SK-N-SH treated with all-trans-retinoic acid at 6 μM for 48 hours (cell line): ENCODE measurements at regions not wholly inside any gene's neighbourhood (a gene's known extent, or its start where the extent isn't known, plus 50 kb on each side); places are given as distances from the start of the nearest gene placed in this dataset.

ENCODE experiments used
- ATAC-seq: fragments of 200-7000 bp; cut with Tn5 transposase; 3 replicates; pipeline ENCODE4 v1.9.1; 2020; ENCODE audit warnings: mild to moderate bottlenecking, moderate library complexity
- ARNTL ChIP-seq: fragments of 450-650 bp; formaldehyde crosslinking; IDR thresholded peaks from 2 replicates; pipeline ENCODE4 v1.5.0; 2020; ENCODE audit warnings: low read depth, mild to moderate bottlenecking, moderate library complexity, borderline replicate concordance
- BACH2 ChIP-seq: fragments of 250-450 bp; sonication (Bioruptor Pico); IDR thresholded peaks from 2 replicates; pipeline ENCODE4 v1.9.0; 2021; ENCODE audit warnings: mild to moderate bottlenecking, borderline replicate concordance
- CSDC2 ChIP-seq: fragments of 250-450 bp; sonication (Bioruptor Pico); IDR thresholded peaks from 2 replicates; pipeline ENCODE4 v1.5.0; 2020; ENCODE audit warnings: mild to moderate bottlenecking, moderate library complexity
- CSRNP3 ChIP-seq: fragments of 250-450 bp; sonication (Bioruptor Pico); IDR thresholded peaks from 2 replicates; pipeline ENCODE4 v1.5.1; 2021; ENCODE audit warnings: mild to moderate bottlenecking, moderate library complexity
- ESRRG ChIP-seq: fragments of 250-450 bp; sonication (Bioruptor Pico); IDR thresholded peaks from 2 replicates; pipeline ENCODE4 v1.6.1; 2021; ENCODE audit warnings: mild to moderate bottlenecking
- GLIS3 ChIP-seq: fragments of 250-450 bp; sonication (Bioruptor Pico); IDR thresholded peaks from 2 replicates; pipeline ENCODE4 v1.5.0; 2020; ENCODE audit warnings: mild to moderate bottlenecking, moderate library complexity
- OSR1 ChIP-seq: fragments of 250-450 bp; sonication (Bioruptor Pico); IDR thresholded peaks from 2 replicates; pipeline ENCODE4 v1.8.0; 2022; ENCODE audit warnings: moderate library complexity, mild to moderate bottlenecking, inconsistent platforms
- PATZ1 ChIP-seq: fragments of 250-450 bp; sonication (Bioruptor Pico); IDR thresholded peaks from 2 replicates; pipeline ENCODE4 v1.8.0; 2020; ENCODE audit warnings: mild to moderate bottlenecking, moderate library complexity, borderline replicate concordance
- PPARA ChIP-seq: fragments of 250-450 bp; sonication (Bioruptor Pico); IDR thresholded peaks from 2 replicates; pipeline ENCODE4 v1.5.0; 2020; ENCODE audit warnings: mild to moderate bottlenecking, borderline replicate concordance
- RARB ChIP-seq: fragments of 250-450 bp; sonication (Bioruptor Pico); IDR thresholded peaks from 2 replicates; pipeline ENCODE4 v1.8.0; 2021; ENCODE audit warnings: mild to moderate bottlenecking, moderate library complexity
- SNAI2 ChIP-seq: fragments of 250-450 bp; sonication (Bioruptor Pico); IDR thresholded peaks from 2 replicates; pipeline ENCODE4 v1.5.0; 2020; ENCODE audit warnings: mild to moderate bottlenecking, moderate library complexity
- TSHZ2 ChIP-seq: fragments of 250-450 bp; sonication (Bioruptor Pico); IDR thresholded peaks from 2 replicates; pipeline ENCODE4 v1.5.0; 2020; ENCODE audit warnings: mild to moderate bottlenecking, moderate library complexity
- ZC3H10 ChIP-seq: fragments of 250-450 bp; sonication (Bioruptor Pico); IDR thresholded peaks from 2 replicates; pipeline ENCODE4 v1.5.1; 2021; ENCODE audit warnings: mild to moderate bottlenecking, moderate library complexity
- ZFP3 ChIP-seq: fragments of 250-450 bp; sonication (Bioruptor Pico); IDR thresholded peaks from 2 replicates; pipeline ENCODE4 v1.5.0; 2020; ENCODE audit warnings: mild to moderate bottlenecking, moderate library complexity
- ZFP30 ChIP-seq: fragments of 450-650 bp; formaldehyde crosslinking; IDR thresholded peaks from 2 replicates; pipeline ENCODE4 v1.5.0; 2022; ENCODE audit warnings: mild to moderate bottlenecking, moderate library complexity
- ZNF565 ChIP-seq: fragments of 450-650 bp; formaldehyde crosslinking; conservative IDR thresholded peaks from 2 replicates; pipeline ENCODE4 v1.5.0; 2020; ENCODE audit warnings: low read depth, mild to moderate bottlenecking, moderate library complexity

GRCh38 chr10:20956843-20957242 lies 59.7 kb upstream of the NEBL start (continued):
- TF ChIP-seq ARNTL (CRISPR knock-in tag) (no peak), OSR1 (CRISPR knock-in tag) (no peak), TSHZ2 (CRISPR knock-in tag) (peak; percentile 99), ESRRG (CRISPR knock-in tag) (0 out of 2 replicates have a peak, but pooled peaks have one; percentile 30), CSRNP3 (CRISPR knock-in tag) (peak; percentile 87; the same call in 1 of the 2 replicates), CSDC2 (CRISPR knock-in tag) (no peak)

GRCh38 chr10:20955355-20955893 lies 58.3 kb upstream of the NEBL start:
- no peak for TF ChIP-seq ESRRG (CRISPR knock-in tag)
- peak; percentile 22; the same call in 1 of the 2 replicates for TF ChIP-seq TSHZ2 (CRISPR knock-in tag)
- no peak for TF ChIP-seq SNAI2 (CRISPR knock-in tag)
- TF ChIP-seq ZC3H10 (CRISPR knock-in tag) = no peak
- TF ChIP-seq ZFP3 (CRISPR knock-in tag) = no peak
- TF ChIP-seq PPARA = no peak
- TF ChIP-seq BACH2 (CRISPR knock-in tag) = no peak
- TF ChIP-seq OSR1 (CRISPR knock-in tag) = no peak
- ATAC-seq = no peak

GRCh38 chr10:20954519-20954918 lies 57.4 kb upstream of the NEBL start:
- no peak for ATAC-seq
- TF ChIP-seq TSHZ2 (CRISPR knock-in tag) = no peak
- TF ChIP-seq PATZ1 (CRISPR knock-in tag) = no peak
- no peak for TF ChIP-seq ZFP30
- no peak for TF ChIP-seq GLIS3
- no peak for TF ChIP-seq CSRNP3 (CRISPR knock-in tag)
- no peak for TF ChIP-seq ZNF565 (CRISPR knock-in tag)
- TF ChIP-seq RARB (CRISPR knock-in tag) = no peak
- TF ChIP-seq BACH2 (CRISPR knock-in tag) = no peak
